ENCODE measurements at regions not wholly inside any gene's neighbourhood (a gene's known extent, or its start where the extent isn't known, plus 50 kb on each side); places are given as distances from the start of the nearest gene placed in this dataset.

- DNase-seq: no peak
Observed at GRCh38 chr12:4969405-4969804, 59.7 kb downstream of the KCNA1 start.

GRCh38 chr12:4974217-4974616, 64.5 kb downstream of the KCNA1 start:
- peak; percentile 14 to 37 for DNase-seq

DNA sequence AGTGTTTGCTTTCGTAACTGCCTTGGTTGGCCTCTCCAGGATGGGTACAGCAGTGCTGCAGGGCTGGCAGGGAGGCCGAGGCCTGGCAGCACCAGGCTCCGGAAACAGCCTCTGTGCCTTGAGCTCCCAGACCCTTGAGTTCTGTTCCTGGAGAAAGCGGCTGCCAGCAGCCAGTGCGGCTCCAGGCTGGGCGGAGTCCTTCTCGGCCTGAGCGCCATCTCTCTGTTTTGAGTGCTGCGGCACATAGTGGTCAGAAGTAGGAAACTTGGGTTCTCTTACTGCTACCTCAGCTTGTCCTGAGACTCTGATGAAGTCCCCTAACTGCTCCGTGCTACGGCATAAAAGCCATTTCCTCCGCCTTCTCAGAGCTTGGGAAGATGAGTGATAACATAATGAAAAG, 65.9 kb downstream of the KCNA1 start:
- DNase-seq: peak; percentile 46 to 61

- DNase-seq: no peak
Observed at GRCh38 chr12:4977102-4977501, 66.6 kb upstream of the KCNA5 start.

DNA sequence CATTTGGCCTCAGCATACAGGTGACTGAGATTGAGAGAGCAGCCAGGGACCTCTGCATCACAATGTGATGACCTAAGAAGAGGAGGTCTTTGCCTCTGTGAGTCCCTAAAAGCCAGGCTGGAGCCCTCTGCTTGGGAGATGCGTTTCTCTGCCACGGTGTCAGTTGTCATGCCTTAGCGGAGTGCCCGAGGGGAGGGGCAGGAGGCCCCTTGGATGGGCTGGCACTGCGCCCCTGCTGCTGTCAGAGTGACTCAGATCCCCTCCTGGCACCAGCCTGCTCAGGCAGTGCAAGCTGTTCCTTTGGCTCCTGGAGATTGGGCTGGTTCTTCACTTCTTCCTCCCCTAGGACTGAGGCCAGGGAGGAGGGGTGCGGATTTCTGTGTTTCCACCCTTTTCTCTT, 64.9 kb upstream of the KCNA5 start:
- DNase-seq: peak; percentile 67 to 87

GRCh38 chr12:4979737-4980136, 63.9 kb upstream of the KCNA5 start:
- no peak for DNase-seq

GRCh38 chr12:4984344-4984743, 59.3 kb upstream of the KCNA5 start:
- no peak for DNase-seq

DNA sequence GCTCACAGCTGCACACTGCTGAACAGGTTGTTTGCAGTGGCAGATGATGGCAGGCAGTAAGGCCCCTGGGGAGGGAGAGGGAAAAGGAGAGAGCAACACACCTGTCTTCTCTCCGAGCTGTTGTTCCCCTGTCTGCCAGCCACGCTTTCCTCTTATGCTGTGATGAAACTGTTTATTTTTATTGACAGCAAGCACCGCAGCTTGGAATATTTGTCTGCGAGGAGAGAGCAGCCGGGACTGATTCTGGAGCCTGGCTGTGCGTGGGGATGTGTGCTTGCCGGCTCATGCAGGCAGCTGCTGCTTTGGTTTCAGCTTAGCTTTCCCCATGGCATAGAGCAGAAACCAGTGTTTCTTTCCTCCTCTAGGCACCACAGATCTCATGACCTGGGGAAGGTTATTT, 58.7 kb upstream of the KCNA5 start:
- no peak for DNase-seq

DNA sequence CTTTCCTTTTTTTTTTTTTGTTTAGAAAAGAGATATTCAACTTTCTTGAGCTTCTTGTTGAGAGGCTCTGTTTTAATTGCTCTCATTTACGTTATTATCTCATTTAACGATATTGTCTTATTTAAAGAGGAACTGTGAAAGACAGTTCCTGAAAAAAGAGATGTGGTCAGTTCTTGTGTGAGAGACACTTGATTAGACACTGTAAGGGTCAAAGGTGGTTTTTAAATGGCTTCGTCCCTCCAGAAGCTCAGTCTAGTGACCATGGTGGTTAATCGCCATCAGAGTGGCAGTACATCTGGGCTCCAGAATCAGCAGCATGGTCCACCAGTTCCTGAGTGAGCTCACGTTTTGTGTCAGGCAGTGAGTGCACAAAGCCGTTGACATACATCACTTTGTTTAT, 57.9 kb upstream of the KCNA5 start:
- no peak for DNase-seq

GRCh38 chr12:4987076-4988046, 56.3 kb upstream of the KCNA5 start:
- DNase-seq: no peak

GRCh38 chr12:4991373-4991772, 52.3 kb upstream of the KCNA5 start:
- no peak for DNase-seq

- DNase-seq: no peak
Observed at GRCh38 chr12:4991801-4992200, 51.9 kb upstream of the KCNA5 start.

GRCh38 chr12:4992871-4993270, 50.8 kb upstream of the KCNA5 start:
- DNase-seq: no peak
